ENCODE measurements at regions not wholly inside any gene's neighbourhood (a gene's known extent, or its start where the extent isn't known, plus 50 kb on each side); places are given as distances from the start of the nearest gene placed in this dataset.

DNA sequence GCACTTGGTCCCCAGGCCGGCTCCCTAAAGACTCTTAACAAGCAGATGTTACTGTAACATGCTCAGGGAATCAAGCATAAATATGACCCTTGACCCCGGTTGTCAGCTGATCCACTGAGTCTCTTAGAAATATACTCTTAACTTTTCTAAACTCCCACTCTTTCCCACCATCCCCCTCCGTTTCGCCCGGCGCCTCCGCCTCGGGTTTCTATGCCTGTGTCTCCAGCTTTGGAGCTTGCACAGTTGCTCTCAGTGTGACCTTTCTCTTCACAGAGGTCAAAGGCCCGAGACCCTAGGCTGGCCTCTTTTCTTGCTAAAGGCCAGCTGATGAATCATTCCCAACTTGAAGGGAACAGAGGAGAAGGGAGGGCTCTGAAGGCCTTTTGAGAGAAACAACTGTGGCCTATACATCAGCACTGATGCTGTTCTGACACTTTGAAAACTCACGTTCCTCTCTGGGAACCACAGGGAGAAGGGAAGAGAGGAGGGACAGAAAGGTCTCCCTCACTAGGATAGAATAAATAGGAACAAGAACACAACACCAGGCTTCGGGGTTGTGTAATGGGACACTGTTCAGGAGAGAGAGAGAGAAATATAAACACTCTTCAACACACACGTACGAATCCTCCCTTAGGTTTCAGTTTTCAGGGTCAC is 484.5 kb upstream of the NR2F2 start:
- Histone ChIP-seq H3K9ac (ENCODE audit: low read depth, low read length) (no peak overlapping the region), H3K4me1 (ENCODE audit: insufficient read depth, low read length) (no peaks in the 10 kb centered on the region), H3K9me3 (ENCODE audit: control insufficient read depth, insufficient read depth, low read length) (no peaks in the 10 kb centered on the region), H3K36me3 (ENCODE audit: insufficient read depth, low read length) (no peaks in the 10 kb centered on the region)

DNA sequence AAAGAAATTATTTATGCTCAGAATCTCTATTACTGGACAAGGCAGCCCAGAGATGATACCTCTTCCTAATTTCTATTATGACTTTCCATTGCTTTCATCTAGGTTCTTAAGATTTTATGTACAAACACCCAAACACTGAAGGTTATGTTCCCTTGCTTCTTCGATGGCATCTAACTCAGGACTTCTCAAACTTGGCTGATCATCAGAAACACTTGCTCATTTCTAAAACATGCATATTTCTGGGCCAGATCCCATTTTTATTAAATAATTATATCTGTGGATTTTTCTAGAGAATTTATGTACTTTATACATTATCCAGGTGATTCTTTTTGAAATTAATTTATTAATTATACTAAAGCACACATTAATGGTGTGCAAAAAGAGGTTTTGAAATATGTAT is 482.4 kb upstream of the NR2F2 start:
- Histone ChIP-seq H3K4me1 (ENCODE audit: insufficient read depth, low read length) (no peaks in the 10 kb centered on the region), H3K36me3 (ENCODE audit: insufficient read depth, low read length) (no peaks in the 10 kb centered on the region), H3K9me3 (ENCODE audit: control insufficient read depth, insufficient read depth, low read length) (no peaks in the 10 kb centered on the region), H3K9ac (ENCODE audit: low read depth, low read length) (no peak overlapping the region)

GRCh38 chr15:95850837-95851236 is 479.7 kb upstream of the NR2F2 start:
- H3K36me3 ChIP-seq (ENCODE audit: insufficient read depth, low read length), result no peaks in the 10 kb centered on the region
- H3K9me3 ChIP-seq (ENCODE audit: control insufficient read depth, insufficient read depth, low read length), result no peaks in the 10 kb centered on the region
- H3K9ac ChIP-seq (ENCODE audit: low read depth, low read length), result no peak overlapping the region
- no peaks in the 10 kb centered on the region for H3K4me1 ChIP-seq (ENCODE audit: insufficient read depth, low read length)

DNA sequence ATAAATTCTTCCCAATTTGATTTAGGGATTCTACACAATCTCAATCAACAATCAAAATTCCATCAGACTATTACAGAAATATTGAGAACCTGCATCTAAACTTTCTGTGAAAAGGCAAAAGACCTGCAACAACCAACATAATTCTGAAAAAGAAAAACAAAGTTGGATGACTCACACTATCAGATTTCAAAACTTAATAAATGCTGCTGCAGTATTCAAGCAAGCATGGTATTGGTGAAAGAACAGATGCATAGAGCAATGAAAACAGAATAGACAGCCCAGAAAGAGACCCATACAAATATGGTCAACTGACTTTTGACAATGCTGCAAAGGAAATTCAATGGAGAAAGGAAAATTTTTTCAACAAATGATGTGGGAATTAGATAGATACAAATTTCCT is 477.1 kb upstream of the NR2F2 start:
- Histone ChIP-seq H3K9me3 (ENCODE audit: control insufficient read depth, insufficient read depth, low read length) (no peaks in the 10 kb centered on the region), H3K36me3 (ENCODE audit: insufficient read depth, low read length) (no peaks in the 10 kb centered on the region), H3K4me1 (ENCODE audit: insufficient read depth, low read length) (no peaks in the 10 kb centered on the region), H3K9ac (ENCODE audit: low read depth, low read length) (no peak overlapping the region)

DNA sequence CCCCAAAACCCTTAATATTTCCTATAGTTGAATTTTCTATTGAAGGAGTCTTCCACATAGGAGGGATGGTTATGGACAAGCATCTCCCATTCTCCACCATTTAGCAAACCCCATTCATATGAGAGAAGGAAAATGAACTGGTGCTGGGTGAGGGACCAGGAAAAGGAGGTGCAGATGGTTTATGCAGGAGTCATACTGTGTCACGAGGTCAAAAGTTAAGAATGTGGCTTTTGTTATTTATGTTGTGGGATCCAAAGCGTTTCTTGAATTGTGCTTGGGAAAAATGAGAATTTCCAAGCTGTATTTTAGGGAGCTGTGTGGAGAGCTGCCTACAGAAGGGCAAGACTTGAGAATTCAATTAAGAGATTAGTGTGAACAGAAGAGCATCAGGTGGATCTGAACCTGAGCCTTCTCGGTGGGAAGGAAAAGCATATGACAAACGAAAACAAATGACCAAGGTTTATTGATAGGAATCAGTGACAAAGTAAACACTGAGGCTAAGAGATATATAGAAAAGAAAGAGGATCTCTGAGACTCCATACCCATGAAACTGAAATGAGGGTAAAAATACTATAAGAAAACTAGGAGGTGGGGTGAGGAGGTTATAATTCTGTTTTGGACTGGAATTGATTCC is 473.3 kb upstream of the NR2F2 start:
- Histone ChIP-seq H3K4me1 (ENCODE audit: insufficient read depth, low read length) (no peaks in the 10 kb centered on the region), H3K9me3 (ENCODE audit: control insufficient read depth, insufficient read depth, low read length) (no peaks in the 10 kb centered on the region), H3K36me3 (ENCODE audit: insufficient read depth, low read length) (no peaks in the 10 kb centered on the region), H3K9ac (ENCODE audit: low read depth, low read length) (no peak overlapping the region)

GRCh38 chr15:95857758-95858157 is 472.7 kb upstream of the NR2F2 start:
- Histone ChIP-seq H3K36me3 (ENCODE audit: insufficient read depth, low read length) (no peaks in the 10 kb centered on the region), H3K9ac (ENCODE audit: low read depth, low read length) (no peak overlapping the region), H3K9me3 (ENCODE audit: control insufficient read depth, insufficient read depth, low read length) (no peaks in the 10 kb centered on the region), H3K4me1 (ENCODE audit: insufficient read depth, low read length) (no peaks in the 10 kb centered on the region)

- no peaks in the 10 kb centered on the region for H3K36me3 ChIP-seq (ENCODE audit: insufficient read depth, low read length)
- no peak overlapping the region for H3K9ac ChIP-seq (ENCODE audit: low read depth, low read length)
- no peaks in the 10 kb centered on the region for H3K9me3 ChIP-seq (ENCODE audit: control insufficient read depth, insufficient read depth, low read length)
- no peaks in the 10 kb centered on the region for H3K4me1 ChIP-seq (ENCODE audit: insufficient read depth, low read length)
These were observed 470.1 kb upstream of the NR2F2 start for GRCh38 chr15:95860406-95860805.

GRCh38 chr15:95864467-95864886 is 466.0 kb upstream of the NR2F2 start:
- Histone ChIP-seq H3K9ac (ENCODE audit: low read depth, low read length) (no peak overlapping the region), H3K4me1 (ENCODE audit: insufficient read depth, low read length) (no peaks in the 10 kb centered on the region), H3K9me3 (ENCODE audit: control insufficient read depth, insufficient read depth, low read length) (no peaks in the 10 kb centered on the region), H3K36me3 (ENCODE audit: insufficient read depth, low read length) (no peaks in the 10 kb centered on the region)

- Histone ChIP-seq H3K36me3 (ENCODE audit: insufficient read depth, low read length) (no peaks in the 10 kb centered on the region), H3K9me3 (ENCODE audit: control insufficient read depth, insufficient read depth, low read length) (no peaks in the 10 kb centered on the region), H3K9ac (ENCODE audit: low read depth, low read length) (no peak overlapping the region), H3K4me1 (ENCODE audit: insufficient read depth, low read length) (no peaks in the 10 kb centered on the region)
These were observed 465.2 kb upstream of the NR2F2 start for GRCh38 chr15:95865330-95865739.

- no peaks in the 10 kb centered on the region for H3K4me1 ChIP-seq (ENCODE audit: insufficient read depth, low read length)
- no peak overlapping the region for H3K9ac ChIP-seq (ENCODE audit: low read depth, low read length)
- no peaks in the 10 kb centered on the region for H3K9me3 ChIP-seq (ENCODE audit: control insufficient read depth, insufficient read depth, low read length)
- H3K36me3 ChIP-seq (ENCODE audit: insufficient read depth, low read length), result no peaks in the 10 kb centered on the region
These were observed 463.6 kb upstream of the NR2F2 start for GRCh38 chr15:95866711-95867440.

DNA sequence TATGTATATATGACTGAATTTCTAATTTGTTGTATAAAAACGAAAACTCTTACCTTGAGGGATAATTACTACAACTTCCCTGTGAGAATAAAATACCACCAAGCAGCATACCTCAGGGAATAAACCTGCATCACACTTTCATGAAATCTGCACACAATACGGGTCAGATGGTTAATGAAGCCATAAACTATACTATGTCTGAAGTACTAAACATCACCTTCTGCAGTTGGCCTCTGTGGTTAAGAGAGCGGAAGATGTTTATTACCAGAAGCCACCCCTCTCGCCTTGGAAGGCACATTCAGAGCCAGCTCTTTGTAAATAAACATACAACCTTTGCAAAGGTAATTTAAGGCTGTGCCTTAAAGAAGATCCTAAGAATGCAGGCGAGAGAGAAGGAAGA is 462.1 kb upstream of the NR2F2 start:
- no peaks in the 10 kb centered on the region for H3K4me1 ChIP-seq (ENCODE audit: insufficient read depth, low read length)
- no peak overlapping the region for H3K9ac ChIP-seq (ENCODE audit: low read depth, low read length)
- H3K36me3 ChIP-seq (ENCODE audit: insufficient read depth, low read length), result no peaks in the 10 kb centered on the region
- no peaks in the 10 kb centered on the region for H3K9me3 ChIP-seq (ENCODE audit: control insufficient read depth, insufficient read depth, low read length)

- no peaks in the 10 kb centered on the region for H3K36me3 ChIP-seq (ENCODE audit: insufficient read depth, low read length)
- H3K9me3 ChIP-seq (ENCODE audit: control insufficient read depth, insufficient read depth, low read length), result no peaks in the 10 kb centered on the region
- H3K9ac ChIP-seq (ENCODE audit: low read depth, low read length), result no peak overlapping the region
- no peaks in the 10 kb centered on the region for H3K4me1 ChIP-seq (ENCODE audit: insufficient read depth, low read length)
These were observed 461.5 kb upstream of the NR2F2 start for GRCh38 chr15:95868970-95869369.

- H3K9ac ChIP-seq (ENCODE audit: low read depth, low read length), result no peak overlapping the region
- no peaks in the 10 kb centered on the region for H3K9me3 ChIP-seq (ENCODE audit: control insufficient read depth, insufficient read depth, low read length)
- H3K36me3 ChIP-seq (ENCODE audit: insufficient read depth, low read length), result no peaks in the 10 kb centered on the region
- H3K4me1 ChIP-seq (ENCODE audit: insufficient read depth, low read length), result no peaks in the 10 kb centered on the region
These were observed 460.6 kb upstream of the NR2F2 start for GRCh38 chr15:95869920-95870319.

DNA sequence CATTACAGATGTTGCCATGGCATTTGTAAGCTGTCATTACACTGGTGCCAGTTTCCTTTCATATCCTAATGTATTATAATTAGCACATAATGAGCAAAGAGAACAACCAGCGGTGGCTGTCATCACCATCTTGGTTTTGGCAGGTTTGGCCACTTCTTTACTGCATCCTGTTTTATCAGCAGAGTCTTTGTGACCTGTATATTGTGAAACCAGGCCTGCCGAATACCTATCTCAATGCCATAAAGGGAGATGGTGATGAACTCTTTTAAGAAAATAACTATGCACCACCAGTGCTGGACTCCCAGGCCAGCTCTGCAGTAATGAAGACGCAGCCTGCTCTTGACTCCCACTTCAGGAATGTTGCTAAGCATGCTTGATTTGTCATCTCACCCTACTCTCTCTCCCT is 458.1 kb upstream of the NR2F2 start:
- no peaks in the 10 kb centered on the region for H3K9me3 ChIP-seq (ENCODE audit: control insufficient read depth, insufficient read depth, low read length)
- H3K9ac ChIP-seq (ENCODE audit: low read depth, low read length), result no peak overlapping the region
- H3K36me3 ChIP-seq (ENCODE audit: insufficient read depth, low read length), result no peaks in the 10 kb centered on the region
- no peaks in the 10 kb centered on the region for H3K4me1 ChIP-seq (ENCODE audit: insufficient read depth, low read length)

DNA sequence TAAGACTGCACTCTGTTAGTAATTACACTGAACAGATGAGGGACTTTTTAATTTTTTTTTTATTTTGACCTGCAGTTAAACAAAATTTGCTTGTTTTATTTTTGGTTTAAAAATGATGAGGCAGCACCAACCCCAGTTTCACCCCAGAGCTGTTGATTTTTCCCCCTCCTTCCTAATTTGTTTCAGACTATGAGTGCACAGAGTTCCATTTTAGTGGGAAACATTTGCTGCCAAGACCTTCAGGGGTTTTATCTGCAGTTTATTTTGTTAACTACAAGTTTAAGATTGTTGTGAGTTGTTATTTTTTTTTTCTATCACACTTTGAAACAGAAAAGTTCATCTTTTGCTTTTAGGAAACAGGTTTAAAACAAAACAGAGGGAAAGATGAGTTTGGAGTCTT is 455.9 kb upstream of the NR2F2 start:
- Histone ChIP-seq H3K9ac (ENCODE audit: low read depth, low read length) (no peak overlapping the region), H3K4me1 (ENCODE audit: insufficient read depth, low read length) (no peaks in the 10 kb centered on the region)

More for the DNA sequence above, 455.9 kb upstream of the NR2F2 start:
- no peaks in the 10 kb centered on the region for H3K36me3 ChIP-seq (ENCODE audit: insufficient read depth, low read length)
- H3K9me3 ChIP-seq (ENCODE audit: control insufficient read depth, insufficient read depth, low read length), result no peaks in the 10 kb centered on the region
